GM18951 (cell line): ENCODE measurements at regions not wholly inside any gene's neighbourhood (a gene's known extent, or its start where the extent isn't known, plus 50 kb on each side); places are given as distances from the start of the nearest gene placed in this dataset.

Experiments used
- POLR2A ChIP-seq: IDR thresholded peaks from 4 replicates; pipeline ENCODE4 v1.6.1; 2011; ENCODE audit warnings: mild to moderate bottlenecking; ENCODE audit not compliant: insufficient read length, insufficient read depth; ENCODE audit errors: extremely low read depth
- in situ Hi-C: fragments of 300-500 bp; cut with MboI; formaldehyde crosslinking; loops from one replicate; pipeline ENCODE4 v1.12.0; 2022; ENCODE audit warnings: low sequenced_read_pairs, mixed read lengths, inconsistent platforms; ENCODE audit not compliant: unreplicated experiment

- in situ Hi-C loops: no loop called here
- no peak for TF ChIP-seq POLR2A
Measured at GRCh38 chr6:74312081-74312480, 616.1 kb downstream of the CD109 start.

GRCh38 chr6:74311431-74311830 lies 615.4 kb downstream of the CD109 start:
- in situ Hi-C loops: no loop called here
- TF ChIP-seq POLR2A: no peak

- no peak for TF ChIP-seq POLR2A
- in situ Hi-C loops: no loop called here
Measured at GRCh38 chr6:74289884-74290283, 593.9 kb downstream of the CD109 start.

GRCh38 chr6:74287932-74288331 lies 591.9 kb downstream of the CD109 start:
- in situ Hi-C loops: no loop called here
- TF ChIP-seq POLR2A: no peak

GRCh38 chr6:74287441-74287840 lies 591.4 kb downstream of the CD109 start:
- no peak for TF ChIP-seq POLR2A
- in situ Hi-C loops: no loop called here

- in situ Hi-C loops: no loop called here
- no peak for TF ChIP-seq POLR2A
Measured at GRCh38 chr6:74284284-74284683, 588.3 kb downstream of the CD109 start.

- TF ChIP-seq POLR2A: no peak
- in situ Hi-C loops: no loop called here
Measured at GRCh38 chr6:74283532-74283931, 587.5 kb downstream of the CD109 start.

GRCh38 chr6:74282143-74282689 lies 586.2 kb downstream of the CD109 start:
- no peak for TF ChIP-seq POLR2A
- in situ Hi-C loops: no loop called here

GRCh38 chr6:74280130-74280692 lies 584.2 kb downstream of the CD109 start:
- in situ Hi-C loops: no loop called here
- no peak for TF ChIP-seq POLR2A

GRCh38 chr6:74277777-74278186 lies 581.8 kb downstream of the CD109 start:
- no peak for TF ChIP-seq POLR2A
- in situ Hi-C loops: no loop called here

GRCh38 chr6:74273541-74273940 lies 577.5 kb downstream of the CD109 start:
- no peak for TF ChIP-seq POLR2A
- in situ Hi-C loops: no loop called here

GRCh38 chr6:74269600-74269858 lies 573.5 kb downstream of the CD109 start:
- no peak for TF ChIP-seq POLR2A
- in situ Hi-C loops: no loop called here

GRCh38 chr6:74268815-74269599 lies 573.0 kb downstream of the CD109 start:
- TF ChIP-seq POLR2A: no peak
- in situ Hi-C loops: no loop called here

GRCh38 chr6:74259981-74260380 lies 564.0 kb downstream of the CD109 start:
- in situ Hi-C loops: no loop called here

More at GRCh38 chr6:74259981-74260380, 564.0 kb downstream of the CD109 start:
- no peak for TF ChIP-seq POLR2A
